Cardiac fibroblast (primary cell): ENCODE measurements at regions not wholly inside any gene's neighbourhood (a gene's known extent, or its start where the extent isn't known, plus 50 kb on each side); places are given as distances from the start of the nearest gene placed in this dataset.

Experiments used
- DNase-seq, 2 donors: peaks; one replicate each; pipeline versions ENCODE4 v3.0.0 to v3.0.0-alpha.2; 2010; ENCODE audit warnings: low read depth in 2 of 2
- H3K4me3 ChIP-seq, 2 donors: replicated peaks in 1 of 2; 1 replicate in 1 of 2; 2 replicates in 1 of 2; pipeline ENCODE4 v1.5.1; 2011; ENCODE audit warnings: low read depth in 2 of 2, low read length in 2 of 2, mild to moderate bottlenecking in 2 of 2, moderate library complexity in 1 of 2
- CTCF ChIP-seq: IDR thresholded peaks from one replicate; pipeline ENCODE4 v1.5.1; 2011; ENCODE audit warnings: low read depth, mild to moderate bottlenecking, low read length, inconsistent platforms

- no peak overlapping the region for H3K4me3 ChIP-seq
- no peak for DNase-seq
- no peak for TF ChIP-seq CTCF
Observed at GRCh38 chr1:57782357-57782756, 358.5 kb upstream of the DAB1 start.

- DNase-seq = no peak
- H3K4me3 ChIP-seq = no peak overlapping the region
- no peak for TF ChIP-seq CTCF
Observed at GRCh38 chr1:57772580-57773195, 348.8 kb upstream of the DAB1 start.

GRCh38 chr1:57770772-57771171 lies 346.9 kb upstream of the DAB1 start:
- TF ChIP-seq CTCF = peak; percentile 25
- peak; percentile 3 to 9 for DNase-seq
- H3K4me3 ChIP-seq = no peak overlapping the region

GRCh38 chr1:57770236-57770635 lies 346.4 kb upstream of the DAB1 start:
- H3K4me3 ChIP-seq = no peak overlapping the region
- no peak for DNase-seq
- no peak for TF ChIP-seq CTCF

- TF ChIP-seq CTCF = no peak
Observed at GRCh38 chr1:57761628-57762027, 337.8 kb upstream of the DAB1 start.

GRCh38 chr1:57752843-57753242 lies 329.0 kb upstream of the DAB1 start:
- no peak for DNase-seq
- no peak overlapping the region for H3K4me3 ChIP-seq
- no peak for TF ChIP-seq CTCF

More at GRCh38 chr1:57761628-57762027, 337.8 kb upstream of the DAB1 start:
- H3K4me3 ChIP-seq = no peak overlapping the region
- no peak for DNase-seq

GRCh38 chr1:57748719-57749118 lies 324.9 kb upstream of the DAB1 start:
- TF ChIP-seq CTCF = no peak
- no peak overlapping the region for H3K4me3 ChIP-seq
- DNase-seq = no peak
